ENCODE measurements at regions not wholly inside any gene's neighbourhood (a gene's known extent, or its start where the extent isn't known, plus 50 kb on each side); places are given as distances from the start of the nearest gene placed in this dataset.

GRCh38 chrX:39585808-39586207 lies 511.9 kb downstream of the BCOR start:
- H3K36me3 Mint-ChIP-seq: no peaks in the 10 kb centered on the region
- H3K4me3 ChIP-seq (ENCODE audit: low read length): no peak overlapping the region
- WGBS (ENCODE audit: insufficient coverage): 88% methylated on average over 3 of the region's 3 CpGs
- intact Hi-C loops (cut with micrococcal nuclease): no loop called here
- no peak overlapping the region for H3K27ac Mint-ChIP-seq
- no peaks in the 10 kb centered on the region for H3K36me3 ChIP-seq (ENCODE audit: control insufficient read depth, insufficient read depth, low read length)
- TF ChIP-seq CTCF (IDR thresholded peaks at IDR 0.05): no peak
- ATAC-seq: no peak
- H3K4me3 Mint-ChIP-seq: no peak overlapping the region
- H3K9me3 Mint-ChIP-seq: no peaks in the 10 kb centered on the region
- H3K27me3 Mint-ChIP-seq (ENCODE audit: low read depth in 2 of 2): peaks cover under 1 to 10% of the 10 kb centered on the region in 2 donors
- DNase-seq: no peak
- no peak overlapping the region for H3K27ac ChIP-seq (ENCODE audit: low read length)
- H3K4me1 ChIP-seq (ENCODE audit: control insufficient read depth, insufficient read depth, low read length): no peaks in the 10 kb centered on the region
- H3K4me1 Mint-ChIP-seq: no peaks in the 10 kb centered on the region
- H3K27me3 ChIP-seq (ENCODE audit: control insufficient read depth, insufficient read depth, low read length): no peaks in the 10 kb centered on the region
- no peaks in the 10 kb centered on the region for H3K9me3 ChIP-seq (ENCODE audit: control insufficient read depth, insufficient read depth, low read length)

GRCh38 chrX:39586359-39586758 lies 511.4 kb downstream of the BCOR start:
- no peak overlapping the region for H3K27ac ChIP-seq (ENCODE audit: low read length)
- TF ChIP-seq CTCF (IDR thresholded peaks at IDR 0.05): no peak
- H3K4me1 ChIP-seq (ENCODE audit: control insufficient read depth, insufficient read depth, low read length): no peaks in the 10 kb centered on the region
- Mint-ChIP-seq H3K9me3 (no peaks in the 10 kb centered on the region), H3K4me1 (no peaks in the 10 kb centered on the region), H3K27ac (no peak overlapping the region), H3K27me3 (ENCODE audit: low read depth in 2 of 2) (peaks cover 0 to 10% of the 10 kb centered on the region in 2 donors), H3K4me3 (no peak overlapping the region), H3K36me3 (no peaks in the 10 kb centered on the region)
- no peak for ATAC-seq
- H3K9me3 ChIP-seq (ENCODE audit: control insufficient read depth, insufficient read depth, low read length): no peaks in the 10 kb centered on the region
- no peaks in the 10 kb centered on the region for H3K36me3 ChIP-seq (ENCODE audit: control insufficient read depth, insufficient read depth, low read length)
- intact Hi-C loops (cut with micrococcal nuclease): no loop called here
- WGBS (ENCODE audit: insufficient coverage): 67% methylated on average over 3 of the region's 4 CpGs
- H3K27me3 ChIP-seq (ENCODE audit: control insufficient read depth, insufficient read depth, low read length): no peaks in the 10 kb centered on the region
- no peak for DNase-seq
- H3K4me3 ChIP-seq (ENCODE audit: low read length): no peak overlapping the region

GRCh38 chrX:39591099-39591498 lies 506.7 kb downstream of the BCOR start:
- Histone ChIP-seq H3K27me3 (ENCODE audit: control insufficient read depth, insufficient read depth, low read length) (no peaks in the 10 kb centered on the region), H3K36me3 (ENCODE audit: control insufficient read depth, insufficient read depth, low read length) (no peaks in the 10 kb centered on the region), H3K27ac (ENCODE audit: low read length) (no peak overlapping the region), H3K4me1 (ENCODE audit: control insufficient read depth, insufficient read depth, low read length) (no peaks in the 10 kb centered on the region), H3K4me3 (ENCODE audit: low read length) (no peak overlapping the region), H3K9me3 (ENCODE audit: control insufficient read depth, insufficient read depth, low read length) (no peaks in the 10 kb centered on the region)
- Mint-ChIP-seq H3K27me3 (ENCODE audit: low read depth in 2 of 2) (peaks cover 0 to 10% of the 10 kb centered on the region in 2 donors), H3K4me3 (no peak overlapping the region), H3K27ac (no peak overlapping the region), H3K4me1 (no peaks in the 10 kb centered on the region), H3K9me3 (no peaks in the 10 kb centered on the region), H3K36me3 (no peaks in the 10 kb centered on the region)
- WGBS (ENCODE audit: insufficient coverage): 90% methylated on average over 2 of the region's 3 CpGs
- intact Hi-C loops (cut with micrococcal nuclease): no loop called here
- DNase-seq (no peak), ATAC-seq (no peak)
- no peak for TF ChIP-seq CTCF (IDR thresholded peaks at IDR 0.05)

- Mint-ChIP-seq H3K4me3 (no peak overlapping the region), H3K27ac (no peak overlapping the region), H3K9me3 (no peaks in the 10 kb centered on the region), H3K36me3 (no peaks in the 10 kb centered on the region), H3K4me1 (no peaks in the 10 kb centered on the region), H3K27me3 (ENCODE audit: low read depth in 2 of 2) (no peaks in the 10 kb centered on the region)
- Histone ChIP-seq H3K27me3 (ENCODE audit: control insufficient read depth, insufficient read depth, low read length) (no peaks in the 10 kb centered on the region), H3K4me1 (ENCODE audit: control insufficient read depth, insufficient read depth, low read length) (no peaks in the 10 kb centered on the region), H3K4me3 (ENCODE audit: low read length) (no peak overlapping the region), H3K27ac (ENCODE audit: low read length) (no peak overlapping the region), H3K9me3 (ENCODE audit: control insufficient read depth, insufficient read depth, low read length) (no peaks in the 10 kb centered on the region), H3K36me3 (ENCODE audit: control insufficient read depth, insufficient read depth, low read length) (no peaks in the 10 kb centered on the region)
- intact Hi-C loops (cut with micrococcal nuclease): no loop called here
- no peak for DNase-seq
- TF ChIP-seq CTCF (IDR thresholded peaks at IDR 0.05): no peak
- no peak for ATAC-seq
Measured at GRCh38 chrX:39592776-39593175, 505.0 kb downstream of the BCOR start.

Measured in natural killer cell (primary cell).